Fibroblast of gingiva (primary cell): ENCODE measurements at regions not wholly inside any gene's neighbourhood (a gene's known extent, or its start where the extent isn't known, plus 50 kb on each side); places are given as distances from the start of the nearest gene placed in this dataset.
"Not testable (repeated sequence)": the region's sequence is repeated elsewhere in the genome, so short reads cannot be mapped to it uniquely, and the experiment has no call there.

Experiments used
- DNase-seq: peaks from one replicate; pipeline ENCODE4 v3.0.0-alpha.2; 2011; ENCODE audit warnings: low read depth

DNA sequence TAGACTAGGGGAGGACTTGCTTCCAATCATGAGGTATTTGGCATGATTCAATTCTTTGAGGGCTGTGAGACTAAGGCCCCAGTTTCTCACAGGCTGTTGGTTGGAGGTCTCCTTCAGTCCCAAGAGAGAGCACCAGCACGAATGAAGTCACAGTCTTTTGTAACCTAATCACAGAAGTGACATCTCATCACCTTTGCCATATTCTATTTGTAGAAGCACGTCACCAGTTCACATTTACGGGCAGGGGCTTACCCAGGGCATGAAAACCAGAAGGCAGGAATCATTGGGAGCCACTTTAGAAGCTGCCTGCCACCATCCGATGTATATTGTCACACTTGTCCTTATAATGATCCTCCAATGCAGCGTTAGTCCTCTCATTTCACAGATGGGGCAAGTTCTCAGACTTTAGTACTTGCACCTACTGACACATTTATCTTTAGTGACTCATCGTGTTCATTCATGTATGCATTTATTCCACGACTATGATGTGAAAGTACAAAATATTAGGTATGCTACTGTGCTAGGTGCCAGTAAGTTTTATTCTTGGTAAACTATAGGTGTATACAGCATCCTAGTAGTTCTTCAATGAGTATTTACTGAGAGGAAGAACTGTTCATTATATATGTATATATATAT lies 163.8 kb upstream of the PGRMC2 start:
- no peak for DNase-seq

DNA sequence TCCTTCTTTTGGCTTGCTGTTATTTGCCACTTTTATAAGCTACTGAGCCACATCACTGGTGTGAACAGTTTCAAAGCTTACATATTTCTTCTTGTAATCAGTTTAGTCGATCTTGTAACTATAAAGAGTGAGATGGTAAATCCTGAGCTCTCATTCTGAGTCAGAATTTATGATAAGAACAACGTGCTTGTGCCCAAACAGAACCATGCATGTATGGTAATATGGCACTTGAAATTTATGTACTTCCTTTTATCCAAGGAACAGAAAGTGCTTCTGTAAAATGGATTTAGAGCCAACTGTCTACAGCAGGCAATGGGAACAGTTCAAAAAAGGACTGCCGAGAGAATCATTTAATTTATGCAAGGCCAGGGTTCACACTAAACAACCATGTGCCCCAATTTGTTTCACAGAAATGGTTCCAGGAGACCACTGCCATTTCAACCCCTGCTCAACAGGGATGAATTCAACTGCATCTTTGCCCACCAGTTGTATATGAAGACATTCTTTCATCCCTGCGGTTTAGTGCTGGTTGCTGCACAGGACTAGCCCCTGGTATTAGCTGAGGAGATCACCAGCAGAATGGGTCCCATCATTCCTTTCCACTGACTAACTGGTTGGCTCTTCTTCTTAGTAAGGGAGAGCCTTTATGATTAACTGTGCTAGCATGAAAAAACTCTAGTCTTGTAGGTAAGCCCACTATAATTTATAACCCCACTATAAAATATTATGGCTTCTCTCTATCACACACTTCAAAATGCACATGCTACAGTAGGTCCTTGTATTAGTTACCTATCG lies 162.9 kb upstream of the PGRMC2 start:
- DNase-seq: no peak

DNA sequence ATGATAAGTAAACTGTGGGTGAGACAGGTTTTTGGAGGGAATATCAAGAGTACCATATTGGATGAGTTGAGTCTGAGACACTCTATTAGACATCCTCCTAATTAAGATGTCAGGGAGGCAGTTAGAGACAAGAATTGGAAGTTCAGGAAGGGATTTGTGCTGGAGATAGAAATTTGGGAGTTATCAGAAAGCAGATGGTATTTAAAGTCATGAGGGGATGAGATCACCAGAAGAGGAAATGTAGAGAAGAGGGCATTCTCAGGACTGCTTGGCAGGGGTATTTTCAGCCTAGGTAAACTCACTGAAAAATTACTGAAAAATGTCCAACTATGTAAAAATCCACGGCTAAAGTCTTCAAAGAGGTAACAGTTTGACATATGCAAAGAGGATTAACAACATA lies 161.6 kb upstream of the PGRMC2 start:
- DNase-seq: no peak

DNA sequence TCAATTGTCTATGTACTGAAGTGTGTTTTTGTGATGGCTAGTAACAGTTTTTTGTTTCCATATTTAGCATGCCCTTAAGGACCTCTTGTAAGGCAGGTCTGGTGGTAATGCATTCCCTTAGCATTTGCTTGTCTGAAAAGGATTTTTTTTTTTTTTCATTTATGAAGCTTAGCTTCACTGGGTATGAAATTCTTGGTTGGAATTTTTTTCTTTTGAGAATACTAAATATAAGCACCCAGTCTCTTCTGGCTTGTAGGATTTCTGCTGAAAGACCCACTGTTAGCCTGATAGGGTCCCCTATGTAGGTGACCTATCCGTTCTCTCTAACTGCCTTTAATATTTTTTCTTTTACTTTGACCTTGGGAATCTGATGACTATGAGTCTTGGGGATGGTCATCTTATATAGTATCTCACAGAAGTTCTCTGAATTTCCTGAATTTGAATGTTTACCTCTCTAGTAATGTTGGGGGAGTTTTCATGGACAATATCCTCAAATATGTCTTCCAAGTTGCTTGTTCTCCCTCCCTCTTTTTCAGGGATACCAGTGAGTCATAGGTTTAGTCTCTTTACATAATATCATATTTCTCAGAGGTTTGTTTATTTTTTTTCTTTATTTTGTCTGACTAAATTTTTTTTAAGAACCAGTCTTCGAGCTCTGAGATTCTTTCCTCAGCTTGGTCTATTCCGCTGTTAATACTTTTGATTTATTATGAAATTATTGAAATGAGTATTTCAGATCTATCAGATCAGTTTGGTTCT lies 157.1 kb upstream of the PGRMC2 start:
- no peak for DNase-seq

DNA sequence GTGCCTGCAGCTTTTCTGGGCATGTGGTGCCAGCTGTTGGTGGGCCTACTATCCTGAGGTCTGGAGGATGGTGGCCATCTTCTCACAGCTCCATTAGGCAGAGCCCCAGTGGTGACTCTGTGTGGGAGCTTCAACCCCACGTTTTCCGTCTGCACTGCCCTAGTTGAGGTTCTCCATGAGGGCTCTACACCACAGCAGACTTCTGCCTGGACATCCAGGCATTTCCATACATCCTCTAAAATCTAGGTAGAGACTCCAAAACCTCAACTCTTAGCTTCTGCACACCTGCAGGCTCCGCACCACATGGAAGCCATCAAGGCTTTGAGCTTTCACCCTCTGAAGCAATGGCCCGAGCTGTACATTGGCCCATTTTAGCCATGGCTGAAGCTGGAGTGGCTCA lies 153.3 kb upstream of the PGRMC2 start:
- no peak for DNase-seq

DNA sequence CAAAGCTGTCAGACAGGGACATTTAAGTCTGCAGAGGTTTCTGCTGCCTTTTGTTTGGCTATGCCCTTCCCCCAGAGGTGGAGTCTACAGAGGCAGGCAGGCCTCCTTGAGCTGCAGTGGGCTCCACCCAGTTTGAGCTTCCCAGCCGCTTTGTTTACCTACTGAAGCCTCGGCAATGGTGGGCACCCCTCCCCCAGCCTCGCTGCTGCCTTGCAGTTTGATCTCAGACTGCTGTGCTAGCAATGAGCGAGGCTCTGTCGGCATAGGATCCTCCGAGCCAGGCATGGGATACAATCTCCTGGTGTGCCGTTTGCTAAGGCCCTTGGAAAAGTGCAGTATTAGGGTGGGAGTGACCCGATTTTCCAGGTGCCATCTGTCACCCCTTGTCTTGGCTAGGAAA lies 149.4 kb upstream of the PGRMC2 start:
- DNase-seq: not testable (repeated sequence)

DNA sequence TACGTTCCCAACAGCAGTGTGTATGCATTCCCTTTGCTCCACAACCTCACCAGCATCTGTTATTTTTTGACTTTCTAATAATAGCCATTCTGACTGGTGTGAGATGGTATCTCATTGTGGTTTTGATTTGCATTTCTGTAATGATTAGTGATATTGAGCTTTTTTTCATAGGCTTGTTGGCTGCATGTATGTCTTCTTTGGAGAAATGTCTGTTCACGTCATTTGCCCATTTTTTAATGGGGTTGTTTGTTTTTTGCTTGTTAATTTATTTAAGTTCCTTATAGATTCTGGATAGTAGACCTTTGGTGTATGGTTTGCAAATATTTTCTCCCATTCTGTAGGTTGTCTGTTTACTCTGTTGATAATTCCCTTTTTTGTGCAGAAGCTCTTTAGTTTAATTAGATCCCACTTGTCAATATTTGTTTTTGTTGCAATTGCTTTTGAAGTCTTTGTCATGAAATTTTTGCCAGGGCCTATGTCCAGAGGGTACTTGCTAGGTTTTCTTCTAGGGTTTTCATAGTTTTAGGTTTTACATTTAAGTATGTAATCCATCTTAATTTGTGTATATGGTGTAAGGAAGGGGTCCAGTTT lies 141.5 kb upstream of the PGRMC2 start:
- not testable (repeated sequence) for DNase-seq

DNA sequence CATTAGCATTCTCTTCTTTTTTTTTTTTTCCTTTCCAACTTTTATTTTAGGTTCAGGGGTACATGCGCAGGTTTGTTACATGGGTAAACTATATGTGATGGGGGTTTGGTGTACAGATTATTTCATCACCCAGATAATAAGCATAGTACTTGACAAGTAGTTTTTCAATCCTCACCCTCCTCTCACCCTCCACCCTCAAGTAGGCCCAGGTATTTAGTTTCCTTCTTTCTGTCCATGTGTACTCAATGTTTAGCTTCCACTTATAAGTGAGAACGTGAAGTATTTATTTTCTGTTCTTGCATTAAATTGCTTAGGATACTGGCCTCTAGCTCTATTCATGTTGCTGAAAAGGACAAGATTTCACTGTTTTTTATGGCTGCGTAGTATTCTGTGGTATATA lies 140.8 kb upstream of the PGRMC2 start:
- DNase-seq: no peak

DNA sequence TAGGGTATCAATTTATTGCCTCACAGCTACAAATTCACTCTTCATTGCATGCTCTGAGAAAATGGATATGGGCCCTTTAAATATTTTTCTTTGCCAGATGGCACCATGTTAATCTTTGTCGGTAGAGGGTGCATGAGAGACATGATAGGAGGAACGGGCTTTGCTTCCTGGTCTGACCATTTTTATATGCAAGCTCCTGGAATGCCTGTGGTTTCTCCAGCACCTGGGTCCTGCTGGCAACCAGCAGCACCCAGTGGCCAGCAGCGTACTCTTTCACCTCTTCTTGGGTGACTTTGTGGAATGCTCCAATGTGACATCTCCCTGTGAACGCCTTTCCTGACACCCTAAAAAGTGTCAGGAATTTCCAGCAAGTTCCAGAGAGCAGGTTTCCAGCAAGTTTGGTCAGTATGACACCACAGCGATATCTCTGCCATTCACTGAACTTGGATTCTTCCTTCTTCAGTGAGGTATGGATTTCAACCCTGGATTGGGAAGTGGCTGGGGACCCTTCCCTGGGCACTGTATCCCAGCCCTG lies 140.3 kb upstream of the PGRMC2 start:
- DNase-seq: peak; percentile 68

DNA sequence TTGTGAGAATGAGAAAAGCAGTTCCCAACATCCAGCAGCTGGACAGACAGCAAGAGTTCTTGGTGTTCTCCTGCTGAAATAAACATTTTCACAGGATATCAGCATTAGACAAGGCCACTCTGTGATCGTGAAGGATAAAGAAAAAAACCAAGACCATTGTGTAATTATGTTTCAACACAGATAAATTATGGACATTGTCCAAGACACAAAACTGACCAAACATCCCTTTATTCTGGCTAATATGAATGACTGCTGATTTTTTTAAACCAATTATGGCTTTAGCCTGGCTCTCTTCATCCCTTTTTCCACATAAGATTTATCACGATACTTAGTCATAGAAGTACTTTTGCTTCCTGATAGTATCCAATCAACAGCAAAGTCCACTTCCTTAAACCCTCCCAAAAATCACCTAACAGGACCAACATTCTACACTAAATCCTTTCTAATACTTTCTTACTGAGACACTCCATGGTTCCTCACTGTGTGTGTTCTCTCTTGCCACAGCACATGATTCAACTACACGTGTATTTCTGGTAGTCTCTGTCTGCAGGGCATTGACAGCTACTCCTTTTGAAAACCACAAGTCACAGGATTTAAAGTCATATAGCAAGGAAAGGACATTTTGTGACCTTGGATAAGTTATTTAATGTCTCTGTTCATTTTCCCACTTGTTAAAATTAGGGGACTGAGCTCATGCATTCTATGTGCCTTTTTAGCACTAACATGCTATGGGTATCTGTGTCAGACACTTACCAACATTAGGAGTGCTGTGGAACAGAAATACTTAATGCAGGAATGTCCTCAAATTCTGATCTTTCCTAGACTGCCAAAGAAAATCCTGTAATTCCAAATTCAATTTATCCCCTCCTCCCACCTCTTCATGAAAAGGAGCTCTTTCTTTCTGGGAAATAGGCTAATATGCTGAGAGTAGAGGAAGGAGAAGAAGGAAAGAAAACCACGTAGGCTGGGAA lies 137.2 kb upstream of the PGRMC2 start:
- DNase-seq: peak; percentile 62

DNA sequence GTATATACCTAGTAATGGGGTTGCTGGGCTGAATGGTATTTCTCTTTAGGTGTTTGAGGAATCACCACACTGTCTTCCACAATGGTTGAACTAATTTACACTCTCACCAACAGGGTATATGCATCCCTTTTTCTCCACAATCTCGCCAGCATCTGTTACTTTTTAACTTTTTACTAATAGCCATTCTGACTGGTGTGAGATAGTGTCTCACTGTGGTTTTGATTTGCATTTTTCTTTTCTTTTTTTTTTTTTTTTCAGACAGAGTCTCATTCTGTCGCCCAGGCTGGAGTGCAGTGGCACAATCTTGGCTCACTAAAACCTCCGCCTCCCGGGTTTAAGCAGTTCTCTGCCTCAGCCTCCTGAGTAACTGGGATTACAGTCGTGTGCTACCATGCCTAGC lies 134.7 kb upstream of the PGRMC2 start:
- not testable (repeated sequence) for DNase-seq

DNA sequence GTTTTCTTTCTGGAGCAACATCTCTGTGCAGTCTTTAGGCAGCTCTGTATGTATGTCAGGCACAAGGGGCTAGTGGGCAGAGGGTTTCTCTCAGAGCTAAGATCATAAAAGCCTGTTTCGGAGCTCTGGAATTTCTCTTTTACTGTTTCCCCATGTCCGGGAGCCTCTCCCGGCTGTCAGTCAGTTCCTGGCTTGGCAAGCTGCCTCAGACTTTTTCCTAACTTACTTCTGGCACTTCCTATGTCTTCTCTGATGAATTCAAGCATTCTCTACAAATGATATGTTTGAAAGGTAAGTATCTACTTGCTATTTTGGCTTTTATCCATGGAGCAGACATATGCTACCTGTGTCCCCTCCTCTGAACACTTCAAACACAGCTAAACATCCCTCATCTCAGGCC lies 129.3 kb upstream of the PGRMC2 start:
- no peak for DNase-seq

DNA sequence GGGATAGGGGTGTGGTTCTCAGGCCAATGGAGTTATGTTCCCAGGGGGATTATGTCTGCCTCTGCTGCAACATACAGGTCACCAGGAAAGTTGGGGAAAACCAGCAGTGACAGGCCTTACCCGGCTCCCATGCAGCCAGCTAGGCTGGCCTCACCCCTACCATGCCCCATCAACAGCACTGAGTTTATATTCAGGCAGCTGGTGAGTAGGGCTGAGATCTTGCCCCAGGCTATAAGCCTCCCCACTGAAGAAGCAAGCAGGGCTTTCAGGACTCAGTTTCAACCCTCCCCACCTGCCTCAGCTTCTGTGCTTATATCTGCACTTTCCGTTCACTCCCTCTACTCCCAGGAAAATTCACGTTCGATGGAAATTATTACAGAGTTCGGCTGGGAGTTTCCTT lies 122.4 kb upstream of the PGRMC2 start:
- DNase-seq: no peak

DNA sequence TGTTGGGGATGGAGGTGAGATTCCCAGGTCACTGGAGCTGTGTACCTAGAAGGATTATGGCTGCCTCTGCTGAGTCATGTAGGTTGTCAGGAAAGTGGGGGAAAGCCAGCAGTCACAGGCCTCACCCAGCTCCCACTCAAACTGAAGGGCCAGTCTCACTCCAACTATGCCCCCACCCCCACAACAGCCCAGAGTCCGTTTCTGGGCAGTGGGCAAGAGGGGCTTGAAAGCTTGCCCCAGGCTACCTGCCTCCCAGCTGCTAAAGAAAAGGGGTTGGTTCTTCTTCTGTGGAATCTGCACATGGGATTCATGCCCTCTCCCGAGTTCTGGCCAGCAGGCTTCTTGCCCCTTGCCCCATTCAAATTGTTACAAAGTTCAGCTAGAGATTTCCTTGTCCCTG lies 116.0 kb upstream of the PGRMC2 start:
- DNase-seq: no peak

DNA sequence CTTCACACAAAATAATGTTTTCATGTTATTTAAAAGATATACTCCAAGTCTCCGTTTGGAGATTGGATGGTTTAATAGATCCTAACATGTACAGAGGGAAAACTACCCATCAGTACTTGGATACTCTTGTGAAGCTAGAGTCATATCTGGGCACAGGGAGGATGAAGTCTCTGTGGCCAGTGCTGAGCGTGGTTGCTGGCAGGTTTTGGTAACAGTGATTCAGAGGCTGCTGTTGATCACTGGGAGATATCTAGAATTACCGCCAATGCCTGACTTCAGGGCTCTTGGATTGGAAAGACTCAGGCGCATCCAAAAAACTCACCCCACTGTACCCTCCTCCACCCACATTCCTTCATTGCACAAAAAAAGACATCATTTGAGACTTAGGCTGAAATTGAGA lies 107.2 kb upstream of the PGRMC2 start:
- DNase-seq: peak; percentile 80

DNA sequence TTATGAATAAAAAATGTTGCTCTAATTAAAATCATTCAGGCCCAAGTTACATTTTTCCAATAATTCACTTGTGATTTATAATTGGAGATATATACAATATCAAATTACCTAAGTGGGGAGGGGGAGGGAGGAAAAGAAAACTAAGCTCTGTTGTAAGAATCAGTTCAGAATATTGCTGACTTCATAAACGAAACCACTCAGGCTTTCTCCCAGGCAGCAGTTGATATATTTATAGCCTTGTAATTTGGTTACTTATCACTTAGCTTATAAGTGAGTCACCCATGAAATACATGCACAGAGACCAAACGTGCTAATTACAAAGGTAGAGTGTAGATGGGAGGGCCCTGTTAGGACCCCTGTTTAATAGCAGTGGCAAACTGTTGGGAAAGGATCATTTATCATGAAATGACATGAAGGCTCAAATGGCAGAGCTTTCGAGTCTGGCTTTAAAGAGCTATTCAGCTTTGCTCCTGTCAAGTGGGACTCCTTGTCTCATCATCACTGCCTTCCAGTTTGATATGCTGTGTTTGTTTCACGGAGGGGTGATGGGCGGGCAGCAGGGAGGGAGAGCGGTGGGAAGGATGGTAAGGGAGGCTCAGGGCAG lies 105.6 kb upstream of the PGRMC2 start:
- peak; percentile 90 for DNase-seq

DNA sequence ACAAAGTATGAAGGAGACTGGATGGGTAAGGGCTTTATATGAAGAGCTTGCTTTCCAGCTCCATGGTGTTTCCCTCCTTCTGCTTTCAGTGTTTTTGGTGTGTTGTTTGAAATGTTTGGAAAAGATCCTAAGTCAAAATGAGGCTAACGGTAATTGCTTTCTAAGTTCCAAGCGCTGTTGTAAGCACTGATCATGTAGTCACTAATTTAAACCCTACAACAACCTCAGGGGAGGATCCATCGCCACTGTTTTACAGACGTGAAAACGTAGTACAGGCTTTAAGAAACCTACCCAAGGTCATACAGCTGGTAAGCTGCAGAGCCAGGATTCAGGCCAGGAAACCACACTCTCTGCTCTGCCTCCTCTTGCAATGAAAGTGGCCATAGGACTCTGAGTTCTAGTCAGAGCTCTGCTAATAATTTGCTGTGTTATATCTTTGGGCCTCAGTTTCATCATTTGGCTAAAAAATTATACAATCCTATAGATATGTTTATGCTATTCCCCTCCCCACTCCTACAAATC lies 102.9 kb upstream of the PGRMC2 start:
- DNase-seq: peak; percentile 25

DNA sequence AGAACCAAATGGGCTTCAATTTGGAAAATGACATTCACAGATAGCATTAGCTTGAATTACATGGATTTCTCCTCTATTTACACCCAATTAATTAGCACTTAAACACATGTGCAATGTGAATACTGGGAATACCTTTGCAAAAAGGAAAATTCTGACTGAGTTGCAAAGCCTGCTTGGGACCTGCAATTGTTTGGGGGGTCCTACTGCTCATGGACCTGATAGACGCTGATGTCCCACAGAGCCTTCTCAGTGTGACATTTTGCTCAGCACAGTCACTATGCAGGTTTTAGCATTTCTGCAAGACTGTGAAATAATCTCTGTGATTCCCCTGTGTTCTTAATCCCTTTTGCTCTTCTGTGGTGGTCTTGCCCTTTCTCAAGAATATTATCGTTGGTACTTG lies 101.2 kb upstream of the PGRMC2 start:
- no peak for DNase-seq

DNA sequence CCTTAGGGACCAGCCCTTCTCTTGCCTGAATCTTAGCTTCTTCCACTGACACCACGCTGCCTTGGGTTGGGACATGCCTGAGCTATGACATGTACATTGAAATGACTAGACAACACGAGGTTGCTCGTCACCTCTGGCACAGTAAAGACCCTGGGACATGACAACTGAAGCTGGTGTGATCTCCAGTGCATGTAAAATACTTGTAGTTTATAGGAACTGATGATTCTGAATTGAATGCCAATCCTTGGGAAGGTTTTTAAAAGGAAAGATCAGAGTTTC lies 100.7 kb upstream of the PGRMC2 start:
- DNase-seq: no peak

DNA sequence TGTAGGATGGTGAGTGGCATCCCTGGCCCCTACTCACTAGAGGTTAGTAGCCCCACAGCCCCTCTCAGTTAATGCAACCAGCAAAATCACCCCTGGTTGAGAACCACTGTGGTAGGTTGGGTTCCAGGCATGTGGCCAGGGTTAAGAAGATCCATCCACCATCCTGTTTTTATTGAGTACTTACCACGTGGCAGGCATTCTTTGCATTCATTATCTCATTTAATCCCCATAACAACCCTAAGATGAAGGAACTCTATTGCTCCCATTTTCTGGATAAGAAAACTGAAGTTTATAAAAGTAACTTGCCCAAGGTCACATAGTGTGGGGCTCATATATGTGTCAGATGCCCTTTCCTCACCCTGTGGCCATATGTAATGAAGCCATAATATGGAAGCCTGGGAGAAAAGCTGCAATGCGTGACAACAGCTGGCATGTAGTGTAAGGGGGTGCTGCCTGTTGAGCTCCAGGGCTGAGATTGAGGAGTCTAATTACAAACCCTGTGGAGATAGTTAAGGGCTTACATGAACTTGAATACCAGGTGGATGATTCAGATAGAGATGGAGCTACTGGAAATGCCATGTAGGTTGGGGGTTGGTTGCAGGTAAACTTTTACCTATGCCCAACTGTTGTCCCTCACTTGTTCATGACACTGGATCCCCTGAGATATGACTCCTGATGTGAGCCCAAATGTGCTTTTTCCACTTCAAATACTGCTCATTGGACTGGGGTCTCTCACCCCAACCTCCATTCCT lies 100.2 kb upstream of the PGRMC2 start:
- DNase-seq: peak; percentile 18
